Cardiac fibroblast (primary cell): ENCODE measurements at regions not wholly inside any gene's neighbourhood (a gene's known extent, or its start where the extent isn't known, plus 50 kb on each side); places are given as distances from the start of the nearest gene placed in this dataset.

ENCODE experiments used
- DNase-seq, 2 donors: peaks; one replicate each; pipeline versions ENCODE4 v3.0.0 to v3.0.0-alpha.2; 2010; ENCODE audit warnings: low read depth in 2 of 2
- H3K4me3 ChIP-seq, 2 donors: replicated peaks in 1 of 2; 1 replicate in 1 of 2; 2 replicates in 1 of 2; pipeline ENCODE4 v1.5.1; 2011; ENCODE audit warnings: low read depth in 2 of 2, low read length in 2 of 2, mild to moderate bottlenecking in 2 of 2, moderate library complexity in 1 of 2
- TF ChIP-seq, protein P1 (sequence below): IDR thresholded peaks from one replicate; pipeline ENCODE4 v1.5.1; 2011; ENCODE audit warnings: low read depth, mild to moderate bottlenecking, low read length, inconsistent platforms

DNA sequence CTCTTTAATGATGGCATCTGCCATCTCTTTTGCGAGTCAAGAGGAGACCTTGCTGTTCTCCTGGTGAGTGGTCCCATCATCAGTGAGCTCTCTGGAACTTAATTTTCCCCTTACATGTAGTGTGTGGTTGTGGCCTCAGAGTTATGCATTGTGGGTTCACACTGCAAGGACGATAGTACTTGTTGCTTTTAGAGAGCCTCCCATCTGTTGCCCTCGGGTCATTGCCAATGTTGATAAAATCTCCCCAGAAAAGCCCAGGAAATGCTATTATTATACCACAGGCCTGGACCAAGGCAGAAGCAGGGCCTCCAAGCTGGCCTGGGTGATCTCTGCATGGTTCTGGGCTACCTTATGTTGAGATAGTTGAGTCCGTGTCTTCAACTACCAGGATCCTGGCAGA, 241.6 kb downstream of the BMP7 start:
- TF ChIP-seq, protein P1, sequence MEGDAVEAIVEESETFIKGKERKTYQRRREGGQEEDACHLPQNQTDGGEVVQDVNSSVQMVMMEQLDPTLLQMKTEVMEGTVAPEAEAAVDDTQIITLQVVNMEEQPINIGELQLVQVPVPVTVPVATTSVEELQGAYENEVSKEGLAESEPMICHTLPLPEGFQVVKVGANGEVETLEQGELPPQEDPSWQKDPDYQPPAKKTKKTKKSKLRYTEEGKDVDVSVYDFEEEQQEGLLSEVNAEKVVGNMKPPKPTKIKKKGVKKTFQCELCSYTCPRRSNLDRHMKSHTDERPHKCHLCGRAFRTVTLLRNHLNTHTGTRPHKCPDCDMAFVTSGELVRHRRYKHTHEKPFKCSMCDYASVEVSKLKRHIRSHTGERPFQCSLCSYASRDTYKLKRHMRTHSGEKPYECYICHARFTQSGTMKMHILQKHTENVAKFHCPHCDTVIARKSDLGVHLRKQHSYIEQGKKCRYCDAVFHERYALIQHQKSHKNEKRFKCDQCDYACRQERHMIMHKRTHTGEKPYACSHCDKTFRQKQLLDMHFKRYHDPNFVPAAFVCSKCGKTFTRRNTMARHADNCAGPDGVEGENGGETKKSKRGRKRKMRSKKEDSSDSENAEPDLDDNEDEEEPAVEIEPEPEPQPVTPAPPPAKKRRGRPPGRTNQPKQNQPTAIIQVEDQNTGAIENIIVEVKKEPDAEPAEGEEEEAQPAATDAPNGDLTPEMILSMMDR: no peak
- H3K4me3 ChIP-seq: no peak overlapping the region
- no peak for DNase-seq

DNA sequence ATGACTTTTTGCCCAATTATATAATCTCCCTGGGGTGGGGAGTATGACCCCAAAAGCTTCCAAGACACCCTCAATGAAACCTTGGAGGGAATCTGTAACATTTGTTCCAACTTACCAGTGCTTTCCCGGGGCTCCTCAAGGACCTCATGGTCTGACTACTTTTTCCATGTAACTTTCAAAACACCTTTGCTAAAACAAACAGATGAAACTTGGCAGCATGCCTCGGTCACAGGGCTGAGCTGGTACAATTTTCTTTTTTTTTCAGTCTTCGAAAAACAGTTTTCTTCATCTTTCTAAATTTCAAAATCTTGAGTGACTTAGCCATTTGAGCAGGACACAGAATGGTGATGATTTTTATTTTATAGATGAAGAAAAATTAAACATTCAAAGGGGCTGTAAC, 241.2 kb downstream of the BMP7 start:
- no peak overlapping the region for H3K4me3 ChIP-seq
- TF ChIP-seq, protein P1: no peak
- DNase-seq: no peak

DNA sequence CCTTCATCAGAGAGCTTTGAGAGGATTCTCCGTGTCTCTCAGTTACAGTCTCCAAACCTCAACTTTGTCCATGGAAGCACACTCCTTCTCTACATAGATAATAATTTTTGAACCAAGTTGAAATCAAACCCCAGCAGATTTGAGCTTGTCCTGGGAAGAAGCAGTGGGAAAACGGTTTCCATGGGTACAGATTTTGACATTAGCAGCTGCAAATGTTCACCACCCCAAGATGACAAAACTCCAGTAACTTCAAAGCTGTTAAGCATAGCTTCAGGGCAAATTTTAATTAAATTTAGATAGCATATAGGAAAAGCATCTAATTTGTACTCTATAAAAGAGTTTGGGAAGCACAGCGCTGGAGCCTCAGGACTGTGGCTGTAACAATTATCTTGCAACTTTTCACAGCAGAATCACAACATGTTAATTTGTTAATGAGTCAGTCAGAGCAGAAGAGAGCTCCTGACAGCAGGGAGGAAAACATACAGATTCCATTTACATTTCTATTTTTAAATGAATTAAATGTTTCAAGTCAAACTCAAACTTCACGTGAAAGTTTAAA, 240.7 kb downstream of the BMP7 start:
- TF ChIP-seq, protein P1: no peak
- no peak overlapping the region for H3K4me3 ChIP-seq
- no peak for DNase-seq

DNA sequence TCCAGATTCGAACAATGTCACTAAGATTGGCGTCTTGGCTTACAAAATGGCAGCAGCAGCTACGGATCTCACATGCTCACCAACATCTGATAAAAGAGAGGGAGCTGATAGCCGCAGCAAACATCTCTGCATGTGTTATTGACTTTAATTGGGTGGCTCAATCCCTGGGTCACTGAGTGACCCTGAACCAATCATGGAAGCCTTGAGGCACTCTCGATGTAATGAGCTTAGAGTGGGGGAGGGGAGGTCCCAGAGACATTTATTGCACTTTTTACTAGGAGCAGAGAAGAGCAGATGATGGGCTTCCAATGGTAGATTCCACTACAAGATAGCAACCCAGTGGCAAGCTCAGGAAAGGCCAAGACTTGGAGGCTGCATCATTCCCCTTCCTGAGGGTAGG, 238.7 kb downstream of the BMP7 start:
- DNase-seq: no peak
- TF ChIP-seq, protein P1: no peak
- no peak overlapping the region for H3K4me3 ChIP-seq

DNA sequence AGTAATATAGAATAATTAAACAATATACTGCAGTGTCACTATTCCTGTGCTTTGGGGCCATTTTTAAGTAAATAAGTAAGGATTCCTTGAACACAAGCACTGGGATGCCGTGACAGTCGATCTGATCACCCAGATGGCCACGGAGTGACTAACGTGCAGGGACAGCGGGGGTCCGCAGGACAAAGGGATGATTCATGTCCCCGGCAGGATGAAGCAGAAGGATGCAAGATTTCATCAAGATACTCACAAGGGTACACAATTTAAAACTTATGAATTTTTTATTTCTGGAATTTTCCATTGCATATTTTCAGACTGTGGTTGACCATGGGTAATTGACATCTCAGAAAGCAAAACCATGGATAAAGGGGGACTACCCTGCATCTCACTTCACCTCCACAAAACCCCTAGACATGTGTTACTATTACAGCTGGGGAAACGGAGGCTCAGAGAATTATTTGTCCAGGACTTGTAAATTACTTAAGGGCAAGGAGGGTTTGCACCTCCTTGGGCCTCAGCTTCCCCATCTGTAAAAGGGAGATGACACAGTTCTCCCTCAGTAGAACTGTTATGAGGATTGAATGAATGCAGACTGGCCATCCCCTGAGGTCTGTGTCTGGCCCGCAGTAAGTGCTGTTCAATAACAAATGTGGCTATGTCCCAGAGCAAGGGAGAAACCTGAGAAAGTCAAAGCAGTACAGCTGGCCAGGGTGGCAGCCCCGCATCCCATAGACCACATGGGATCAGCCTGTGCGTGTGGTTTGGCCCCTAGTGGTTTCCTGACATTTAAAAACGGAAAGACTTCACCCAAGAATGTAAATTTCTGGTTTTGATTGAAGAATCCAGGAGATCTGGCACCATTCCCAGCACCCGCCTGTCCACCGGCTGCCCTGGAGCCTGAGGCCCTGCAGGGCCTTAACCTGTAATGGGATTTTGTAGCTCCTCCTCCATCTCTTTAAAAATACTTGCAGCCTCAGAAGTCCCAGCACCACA, 235.5 kb downstream of the BMP7 start:
- TF ChIP-seq, protein P1: no peak

DNA sequence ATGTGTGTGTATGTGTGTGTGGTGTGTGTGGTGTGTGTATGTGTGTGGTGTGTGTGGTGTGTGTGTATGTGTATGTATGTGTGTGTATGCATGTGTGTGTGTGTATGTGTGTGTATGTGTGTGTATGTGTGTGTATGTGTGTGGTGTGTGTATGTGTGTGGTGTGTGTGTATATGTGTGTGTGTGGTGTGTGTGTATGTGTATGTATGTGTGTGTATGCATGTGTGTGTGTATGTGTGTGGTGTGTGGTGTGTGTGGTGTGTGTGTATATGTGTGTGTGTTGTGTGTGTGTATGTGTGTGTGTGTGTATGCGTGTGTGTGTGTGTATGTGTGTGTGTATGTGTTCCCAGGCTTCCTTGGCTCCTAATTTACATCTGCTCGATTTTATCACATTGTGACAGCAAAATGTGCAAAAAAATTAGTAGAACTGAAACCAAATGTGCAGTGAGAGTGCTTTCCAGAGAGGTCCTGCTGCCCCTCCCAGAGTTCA, 234.5 kb downstream of the BMP7 start:
- H3K4me3 ChIP-seq: no peak overlapping the region
- TF ChIP-seq, protein P1: no peak
- DNase-seq: no peak

More for the DNA sequence above, 235.5 kb downstream of the BMP7 start:
- peak in 1 of 2 donors; percentile 17 for DNase-seq
- no peak overlapping the region for H3K4me3 ChIP-seq
